ENCODE measurements at regions not wholly inside any gene's neighbourhood (a gene's known extent, or its start where the extent isn't known, plus 50 kb on each side); places are given as distances from the start of the nearest gene placed in this dataset.

GRCh38 chr6:153698001-153698400 lies 341.0 kb upstream of the OPRM1 start:
- intact Hi-C loops (cut with DNase I, micrococcal nuclease), result no loop called here
- ATAC-seq (no peak), DNase-seq (no peak)

GRCh38 chr6:153677522-153677921 lies 361.5 kb upstream of the OPRM1 start:
- no peak for DNase-seq
- no peak for ATAC-seq
- intact Hi-C loops (cut with DNase I, micrococcal nuclease), result no loop called here

GRCh38 chr6:153673750-153674149 lies 365.3 kb upstream of the OPRM1 start:
- ATAC-seq, result no peak
- intact Hi-C loops (cut with DNase I, micrococcal nuclease), result no loop called here

GRCh38 chr6:153673225-153673624 lies 365.8 kb upstream of the OPRM1 start:
- intact Hi-C loops (cut with DNase I, micrococcal nuclease), result no loop called here
- DNase-seq, result no peak
- ATAC-seq, result no peak

More at GRCh38 chr6:153673750-153674149, 365.3 kb upstream of the OPRM1 start:
- no peak for DNase-seq

- intact Hi-C loops (cut with DNase I, micrococcal nuclease), result no loop called here
These were observed 368.5 kb upstream of the OPRM1 start for GRCh38 chr6:153670403-153671026.

GRCh38 chr6:153668758-153669157 lies 370.3 kb upstream of the OPRM1 start:
- intact Hi-C loops (cut with DNase I, micrococcal nuclease), result no loop called here
- ATAC-seq, result no peak
- no peak for DNase-seq

More at GRCh38 chr6:153670403-153671026, 368.5 kb upstream of the OPRM1 start:
- DNase-seq (no peak), ATAC-seq (no peak)

- no peak for DNase-seq
- no peak for ATAC-seq
- intact Hi-C loops (cut with DNase I, micrococcal nuclease), result no loop called here
These were observed 376.1 kb upstream of the OPRM1 start for GRCh38 chr6:153662982-153663381.

- intact Hi-C loops (cut with DNase I, micrococcal nuclease), result no loop called here
- ATAC-seq, result no peak
- no peak for DNase-seq
These were observed 393.7 kb upstream of the OPRM1 start for GRCh38 chr6:153645326-153645725.

- ATAC-seq, result no peak
- intact Hi-C loops (cut with DNase I, micrococcal nuclease), result no loop called here
- no peak for DNase-seq
These were observed 395.0 kb upstream of the OPRM1 start for GRCh38 chr6:153644000-153644399.

GRCh38 chr6:153634416-153634815 lies 404.6 kb upstream of the OPRM1 start:
- intact Hi-C loops (cut with DNase I, micrococcal nuclease), result no loop called here
- ATAC-seq (no peak), DNase-seq (no peak)

GRCh38 chr6:153625089-153625488 lies 414.0 kb upstream of the OPRM1 start:
- no peak for DNase-seq
- no peak for ATAC-seq
- intact Hi-C loops (cut with DNase I, micrococcal nuclease), result no loop called here

GRCh38 chr6:153624528-153624927 lies 414.5 kb upstream of the OPRM1 start:
- no peak for DNase-seq
- intact Hi-C loops (cut with DNase I, micrococcal nuclease), result no loop called here
- no peak for ATAC-seq

GRCh38 chr6:153623496-153623895 lies 415.5 kb upstream of the OPRM1 start:
- DNase-seq (no peak), ATAC-seq (no peak)
- intact Hi-C loops (cut with DNase I, micrococcal nuclease), result no loop called here

- no peak for ATAC-seq
- no peak for DNase-seq
- intact Hi-C loops (cut with DNase I, micrococcal nuclease), result no loop called here
These were observed 417.5 kb upstream of the OPRM1 start for GRCh38 chr6:153621491-153621890.

- DNase-seq (no peak), ATAC-seq (no peak)
- intact Hi-C loops (cut with DNase I, micrococcal nuclease), result no loop called here
These were observed 418.0 kb upstream of the OPRM1 start for GRCh38 chr6:153621070-153621469.

GRCh38 chr6:153618371-153619322 lies 420.4 kb upstream of the OPRM1 start:
- ATAC-seq (no peak), DNase-seq (no peak)
- intact Hi-C loops (cut with DNase I, micrococcal nuclease), result no loop called here

- ATAC-seq (no peak), DNase-seq (no peak)
- intact Hi-C loops (cut with DNase I, micrococcal nuclease), result no loop called here
These were observed 422.5 kb upstream of the OPRM1 start for GRCh38 chr6:153616506-153616905.

- no peak for DNase-seq
- intact Hi-C loops (cut with DNase I, micrococcal nuclease), result no loop called here
- ATAC-seq, result no peak
These were observed 425.2 kb upstream of the OPRM1 start for GRCh38 chr6:153613719-153614455.

- DNase-seq (no peak), ATAC-seq (no peak)
- intact Hi-C loops (cut with DNase I, micrococcal nuclease), result no loop called here
These were observed 436.6 kb upstream of the OPRM1 start for GRCh38 chr6:153602401-153602800.

GRCh38 chr6:153599901-153600300 lies 439.1 kb upstream of the OPRM1 start:
- intact Hi-C loops (cut with DNase I, micrococcal nuclease), result no loop called here
- no peak for ATAC-seq
- DNase-seq, result no peak
